Neural progenitor cell (in vitro differentiated cells): ENCODE measurements at regions not wholly inside any gene's neighbourhood (a gene's known extent, or its start where the extent isn't known, plus 50 kb on each side); places are given as distances from the start of the nearest gene placed in this dataset.

Source experiments
- CTCF ChIP-seq: fragments of 200-600 bp; sonication (generic); IDR thresholded peaks from 2 replicates; pipeline ENCODE4 v1.5.1; 2017; ENCODE audit warnings: antibody characterized with exemption, mild to moderate bottlenecking
- EZH2phosphoT487 ChIP-seq: fragments of 200-600 bp; sonication (generic); IDR thresholded peaks from 2 replicates; pipeline ENCODE4 v1.6.1; 2017; ENCODE audit warnings: antibody characterized with exemption

GRCh38 chr1:9440261-9440660, 99.0 kb upstream of the SLC25A33 start:
- TF ChIP-seq CTCF (no peak), EZH2phosphoT487 (no peak)
